Chondrocyte (in vitro differentiated cells): ENCODE measurements at regions not wholly inside any gene's neighbourhood (a gene's known extent, or its start where the extent isn't known, plus 50 kb on each side); places are given as distances from the start of the nearest gene placed in this dataset.

Experiments used
- DNase-seq: peaks from one replicate; pipeline ENCODE4 v3.0.0; 2021; ENCODE audit warnings: mixed read lengths, low spot score
- H3K27ac Mint-ChIP-seq: one replicate; pipeline ENCODE4 v1.8.0; 2021; ENCODE audit warnings: mild to moderate bottlenecking, moderate library complexity, mixed read lengths; ENCODE audit not compliant: unreplicated experiment
- H3K27me3 Mint-ChIP-seq: 2 replicates; pipeline ENCODE4 v1.8.0; 2021; ENCODE audit warnings: low read depth, mixed read lengths
- H3K36me3 Mint-ChIP-seq: 2 replicates; pipeline ENCODE4 v1.8.0; 2021; ENCODE audit warnings: low read depth, mixed read lengths
- H3K4me1 Mint-ChIP-seq: 2 replicates; pipeline ENCODE4 v1.8.0; 2021; ENCODE audit warnings: low read depth, mild to moderate bottlenecking, mixed read lengths
- H3K4me3 Mint-ChIP-seq: one replicate; pipeline ENCODE4 v1.8.0; 2021; ENCODE audit warnings: mild to moderate bottlenecking, moderate library complexity, mixed read lengths; ENCODE audit not compliant: unreplicated experiment
- H3K9me3 Mint-ChIP-seq: 2 replicates; pipeline ENCODE4 v1.8.0; 2021; ENCODE audit warnings: low read depth, mixed read lengths
- TF ChIP-seq, protein P1 (sequence below): fragments of 200-600 bp; sonication (generic); IDR thresholded peaks from 2 replicates; pipeline ENCODE4 v1.5.0; 2021; ENCODE audit warnings: antibody characterized with exemption, mild to moderate bottlenecking, moderate library complexity

DNA sequence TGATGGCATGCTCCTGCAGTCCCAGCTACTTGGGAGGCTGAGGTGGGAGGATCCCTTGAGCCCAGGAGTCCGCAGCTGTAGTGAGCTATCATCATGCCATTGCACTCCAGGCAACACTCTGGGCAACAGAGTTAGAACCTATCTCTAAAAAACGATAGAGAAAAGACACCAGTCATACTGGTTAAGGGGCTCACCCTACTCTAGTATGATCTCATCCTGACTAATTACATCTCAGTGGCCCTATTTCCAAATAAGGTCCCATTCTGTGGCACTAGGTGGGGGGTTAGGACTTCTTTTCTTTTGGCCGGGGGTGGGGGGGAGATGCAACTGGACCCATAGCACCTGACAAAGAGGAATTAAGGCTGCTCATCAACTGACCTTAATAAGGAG is 163.2 kb upstream of the NCK2 start:
- H3K36me3 Mint-ChIP-seq: peaks cover 3% of the 10 kb centered on the region
- no peaks in the 10 kb centered on the region for H3K27me3 Mint-ChIP-seq
- TF ChIP-seq, protein P1, sequence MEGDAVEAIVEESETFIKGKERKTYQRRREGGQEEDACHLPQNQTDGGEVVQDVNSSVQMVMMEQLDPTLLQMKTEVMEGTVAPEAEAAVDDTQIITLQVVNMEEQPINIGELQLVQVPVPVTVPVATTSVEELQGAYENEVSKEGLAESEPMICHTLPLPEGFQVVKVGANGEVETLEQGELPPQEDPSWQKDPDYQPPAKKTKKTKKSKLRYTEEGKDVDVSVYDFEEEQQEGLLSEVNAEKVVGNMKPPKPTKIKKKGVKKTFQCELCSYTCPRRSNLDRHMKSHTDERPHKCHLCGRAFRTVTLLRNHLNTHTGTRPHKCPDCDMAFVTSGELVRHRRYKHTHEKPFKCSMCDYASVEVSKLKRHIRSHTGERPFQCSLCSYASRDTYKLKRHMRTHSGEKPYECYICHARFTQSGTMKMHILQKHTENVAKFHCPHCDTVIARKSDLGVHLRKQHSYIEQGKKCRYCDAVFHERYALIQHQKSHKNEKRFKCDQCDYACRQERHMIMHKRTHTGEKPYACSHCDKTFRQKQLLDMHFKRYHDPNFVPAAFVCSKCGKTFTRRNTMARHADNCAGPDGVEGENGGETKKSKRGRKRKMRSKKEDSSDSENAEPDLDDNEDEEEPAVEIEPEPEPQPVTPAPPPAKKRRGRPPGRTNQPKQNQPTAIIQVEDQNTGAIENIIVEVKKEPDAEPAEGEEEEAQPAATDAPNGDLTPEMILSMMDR: no peak
- H3K4me1 Mint-ChIP-seq: peaks cover 16% of the 10 kb centered on the region
- no peak for DNase-seq
- H3K9me3 Mint-ChIP-seq: no peaks in the 10 kb centered on the region
- no peak overlapping the region for H3K4me3 Mint-ChIP-seq
- H3K27ac Mint-ChIP-seq: no peak overlapping the region

DNA sequence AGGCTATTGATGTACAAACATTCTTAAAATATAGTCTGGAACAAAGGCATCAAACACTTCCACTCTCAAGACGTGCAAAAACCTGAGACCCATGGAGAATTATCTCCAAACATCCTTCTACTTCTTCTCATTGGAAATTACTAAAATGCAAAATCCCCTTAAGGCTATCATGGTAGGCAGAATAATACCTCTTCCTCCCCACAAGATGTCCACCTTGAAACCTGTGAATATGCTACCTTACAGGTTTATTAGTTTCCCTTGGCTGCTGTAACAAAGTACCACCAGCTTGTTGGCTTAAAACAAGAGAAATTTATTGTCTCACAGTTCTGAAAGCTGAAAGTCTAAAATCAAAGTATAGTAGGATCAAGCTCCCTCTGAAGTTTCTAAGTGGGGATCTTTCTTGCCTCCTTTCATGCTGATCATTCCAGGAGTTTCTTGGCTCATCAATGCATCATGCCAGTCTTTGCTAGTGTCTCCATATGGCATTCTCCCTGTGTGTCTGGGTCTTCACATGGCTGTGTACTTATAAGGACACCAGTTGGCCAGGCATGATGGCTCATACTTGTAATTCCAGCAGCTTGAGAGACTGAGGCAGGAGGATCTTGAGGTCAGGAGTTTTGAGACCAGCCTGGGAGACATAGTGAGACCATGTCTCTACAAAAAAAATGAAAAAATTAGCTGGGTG is 163.7 kb upstream of the NCK2 start:
- no peaks in the 10 kb centered on the region for H3K27me3 Mint-ChIP-seq
- H3K27ac Mint-ChIP-seq: no peak overlapping the region
- peaks cover 20% of the 10 kb centered on the region for H3K4me1 Mint-ChIP-seq
- peaks cover 3% of the 10 kb centered on the region for H3K36me3 Mint-ChIP-seq
- TF ChIP-seq, protein P1: no peak
- no peak overlapping the region for H3K4me3 Mint-ChIP-seq
- no peaks in the 10 kb centered on the region for H3K9me3 Mint-ChIP-seq
- no peak for DNase-seq

DNA sequence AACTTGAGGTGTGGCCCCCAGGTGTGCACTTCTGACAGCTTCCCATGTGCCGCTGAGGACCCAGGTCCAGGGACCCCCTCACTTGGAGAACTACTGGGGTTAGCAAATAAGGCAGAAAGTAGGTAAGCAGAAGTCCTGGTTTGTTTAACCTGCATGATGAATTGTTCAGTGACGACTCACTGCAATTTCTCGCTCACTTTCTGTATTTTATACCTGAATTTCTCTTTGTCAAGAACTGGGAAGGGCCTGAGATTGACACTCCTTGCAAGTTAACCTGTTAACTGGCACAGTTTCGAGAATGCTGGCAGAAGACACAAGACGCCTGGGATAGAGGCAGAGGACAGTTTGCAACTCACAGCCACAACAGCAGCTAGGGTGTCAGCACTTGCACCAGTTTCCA is 164.5 kb upstream of the NCK2 start:
- Mint-ChIP-seq H3K27ac (no peak overlapping the region), H3K36me3 (peaks cover 3% of the 10 kb centered on the region), H3K4me1 (peaks cover 20% of the 10 kb centered on the region), H3K4me3 (no peak overlapping the region), H3K27me3 (no peaks in the 10 kb centered on the region), H3K9me3 (no peaks in the 10 kb centered on the region)
- TF ChIP-seq, protein P1: no peak
- DNase-seq: no peak

DNA sequence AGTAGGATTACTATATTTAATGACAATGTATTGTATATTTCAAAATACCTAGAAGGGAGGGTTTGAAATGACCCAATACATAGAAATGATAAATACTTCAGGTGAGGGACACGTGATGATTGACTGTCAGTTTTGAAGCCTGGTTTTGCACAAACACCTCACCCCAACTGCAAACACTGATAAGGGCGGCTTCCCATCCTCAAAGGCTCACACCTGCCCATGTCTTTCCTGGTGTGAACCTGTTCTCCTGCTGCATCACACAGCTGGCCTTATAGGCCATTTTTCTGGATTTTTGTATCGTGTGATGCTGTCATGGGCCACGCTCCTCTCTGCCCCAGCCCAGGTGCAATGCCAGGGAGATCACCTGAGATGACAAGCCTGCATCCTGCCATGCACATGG is 166.5 kb upstream of the NCK2 start:
- H3K9me3 Mint-ChIP-seq: no peaks in the 10 kb centered on the region
- no peak overlapping the region for H3K4me3 Mint-ChIP-seq
- H3K27ac Mint-ChIP-seq: no peak overlapping the region
- no peak for DNase-seq
- H3K27me3 Mint-ChIP-seq: no peaks in the 10 kb centered on the region
- H3K4me1 Mint-ChIP-seq: peaks cover 9% of the 10 kb centered on the region
- H3K36me3 Mint-ChIP-seq: no peaks in the 10 kb centered on the region
- TF ChIP-seq, protein P1: no peak

DNA sequence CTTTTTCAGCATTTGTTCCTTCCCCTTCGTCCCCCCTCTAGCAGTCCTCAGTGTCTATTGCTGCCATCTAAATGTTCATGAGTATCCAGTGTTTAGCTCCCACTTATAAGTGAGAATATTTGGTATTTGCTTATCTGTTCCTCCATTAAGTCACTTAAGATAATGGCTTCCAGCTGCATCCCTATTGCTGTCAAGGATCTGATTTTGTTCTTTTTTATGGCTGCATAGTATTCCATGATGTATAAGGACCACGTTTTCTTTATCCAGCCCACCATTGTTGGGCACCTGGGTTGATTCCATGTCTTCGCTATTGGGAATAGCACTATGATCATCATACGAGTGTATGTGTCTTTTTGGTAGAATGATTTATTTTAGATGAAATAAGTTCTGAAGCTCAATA is 166.9 kb upstream of the NCK2 start:
- no peak for DNase-seq
- TF ChIP-seq, protein P1: no peak
- Mint-ChIP-seq H3K27me3 (no peaks in the 10 kb centered on the region), H3K36me3 (no peaks in the 10 kb centered on the region), H3K9me3 (no peaks in the 10 kb centered on the region), H3K4me1 (peaks cover 9% of the 10 kb centered on the region), H3K4me3 (no peak overlapping the region), H3K27ac (no peak overlapping the region)
